IMR-90 (cell line): ENCODE measurements at regions not wholly inside any gene's neighbourhood (a gene's known extent, or its start where the extent isn't known, plus 50 kb on each side); places are given as distances from the start of the nearest gene placed in this dataset.

Experiments used
- ATAC-seq: fragments of 200-7000 bp; cut with Tn5 transposase; 2 replicates; pipeline ENCODE4 v1.9.1; 2020; ENCODE audit warnings: low read depth, mild to moderate bottlenecking, moderate library complexity
- BruUV-seq: library from RNA; stranded (reverse); fragments of 400-500 nt; replicated peaks from 2 replicates; lab custom pipeline; 2021; lab: Mats Ljungman, UMichigan
- CTCF ChIA-PET: fragments of 300-600 bp; formaldehyde crosslinking; extraction: SDS; loops from one replicate; lab custom pipeline; 2021; ENCODE audit warnings: antibody characterized with exemption; lab: Yijun Ruan, JAX
- POLR2A ChIA-PET: fragments of 300-600 bp; sonication (Branson Sonifier 250); formaldehyde crosslinking; loops from one replicate; lab custom pipeline; 2022; ENCODE audit warnings: antibody characterized with exemption; ENCODE audit not compliant: unreplicated experiment; lab: Charles Lee
- DNase-seq: peaks from one replicate; pipeline ENCODE4 v3.0.0; 2013
- H2AFZ ChIP-seq: replicated peaks from 2 replicates; pipeline ENCODE3; 2013; ENCODE audit warnings: low read length, mild to moderate bottlenecking; ENCODE audit not compliant: poor library complexity
- H2AK5ac ChIP-seq: 2 replicates; pipeline ENCODE4 v1.6.1; 2013; ENCODE audit warnings: low read depth, low read length, inconsistent platforms
- H2AK9ac ChIP-seq: replicated peaks from 2 replicates; pipeline ENCODE3; 2013; ENCODE audit warnings: mild to moderate bottlenecking, low read depth, low read length, moderate library complexity; ENCODE audit not compliant: poor library complexity
- H2BK120ac ChIP-seq: 2 replicates; pipeline ENCODE4 v1.6.1; 2013; ENCODE audit warnings: low read depth, low read length, inconsistent platforms
- H2BK15ac ChIP-seq: 3 replicates; pipeline ENCODE4 v1.6.1; 2013; ENCODE audit warnings: low read depth, low read length, inconsistent platforms
- H2BK20ac ChIP-seq: 2 replicates; pipeline ENCODE4 v1.6.1; 2013; ENCODE audit warnings: low read depth, mild to moderate bottlenecking, inconsistent platforms, low read length, moderate library complexity
- H2BK5ac ChIP-seq: 2 replicates; pipeline ENCODE4 v1.6.1; 2013; ENCODE audit warnings: mild to moderate bottlenecking, low read depth, low read length, inconsistent platforms; ENCODE audit not compliant: poor library complexity, severe bottlenecking
- H3K14ac ChIP-seq: replicated peaks from 2 replicates; pipeline ENCODE4 v1.6.1; 2013; ENCODE audit warnings: low read depth, low read length, inconsistent platforms
- H3K18ac ChIP-seq: 2 replicates; pipeline ENCODE4 v1.6.1; 2013; ENCODE audit warnings: low read depth, low read length, control low read depth
- H3K23ac ChIP-seq: 2 replicates; pipeline ENCODE4 v1.6.1; 2013; ENCODE audit warnings: low read depth, low read length, inconsistent platforms
- H3K27ac ChIP-seq: 2 replicates; pipeline ENCODE4 v1.5.1; 2013; ENCODE audit warnings: mild to moderate bottlenecking, control low read depth, low read length; ENCODE audit not compliant: insufficient read depth
- H3K27me3 ChIP-seq: 2 replicates; pipeline ENCODE4 v1.6.1; 2013; ENCODE audit warnings: low read length; ENCODE audit not compliant: control insufficient read depth, insufficient read depth
- H3K36me3 ChIP-seq: 2 replicates; pipeline ENCODE4 v1.6.1; 2013; ENCODE audit warnings: low read length, mixed read lengths; ENCODE audit not compliant: control insufficient read depth, insufficient read depth
- H3K4ac ChIP-seq: 2 replicates; pipeline ENCODE4 v1.6.1; 2013; ENCODE audit warnings: low read depth, low read length, inconsistent platforms
- H3K4me1 ChIP-seq: 2 replicates; pipeline ENCODE4 v1.6.1; 2013; ENCODE audit warnings: low read length, mixed read lengths; ENCODE audit not compliant: control insufficient read depth, insufficient read depth
- H3K4me2 ChIP-seq: 2 replicates; pipeline ENCODE4 v1.6.1; 2013; ENCODE audit warnings: low read depth, mild to moderate bottlenecking, control low read depth, low read length, moderate library complexity
- H3K4me3 ChIP-seq: 2 replicates; pipeline ENCODE4 v1.5.1; 2013; ENCODE audit warnings: low read depth, mild to moderate bottlenecking, control low read depth, low read length, moderate library complexity; ENCODE audit not compliant: insufficient read depth
- H3K56ac ChIP-seq: 2 replicates; pipeline ENCODE4 v1.6.1; 2013; ENCODE audit warnings: low read length, inconsistent platforms; ENCODE audit not compliant: insufficient read depth; ENCODE audit errors: extremely low read depth
- H3K79me1 ChIP-seq, 2 experiments: 2 replicates each; pipeline ENCODE4 v1.6.1; 2013; ENCODE audit warnings: low read length in 2 of 2, inconsistent platforms in 1 of 2, low read depth in 1 of 2
- H3K9ac ChIP-seq: 2 replicates; pipeline ENCODE4 v1.6.1; 2013; ENCODE audit warnings: low read depth, low read length, control low read depth
- H3K9me1 ChIP-seq: 2 replicates; pipeline ENCODE4 v1.6.1; 2013; ENCODE audit warnings: low read length, inconsistent platforms; ENCODE audit not compliant: insufficient read depth
- H3K9me3 ChIP-seq: 2 replicates; pipeline ENCODE4 v1.6.1; 2013; ENCODE audit warnings: low read length; ENCODE audit not compliant: control insufficient read depth, insufficient read depth
- H4K20me1 ChIP-seq: 2 replicates; pipeline ENCODE4 v1.6.1; 2013; ENCODE audit warnings: low read length, inconsistent platforms; ENCODE audit not compliant: insufficient read depth
- H4K5ac ChIP-seq: 2 replicates; pipeline ENCODE4 v1.6.1; 2013; ENCODE audit warnings: mild to moderate bottlenecking, low read depth, low read length, control low read depth
- H4K8ac ChIP-seq, 2 experiments: 2 replicates each; pipeline ENCODE4 v1.6.1; 2013; ENCODE audit warnings: low read depth in 2 of 2, low read length in 2 of 2, control low read depth in 1 of 2, inconsistent platforms in 1 of 2
- H4K91ac ChIP-seq: 2 replicates; pipeline ENCODE4 v1.6.1; 2013; ENCODE audit warnings: low read depth, low read length, inconsistent platforms; ENCODE audit not compliant: insufficient read depth
- CEBPB ChIP-seq: IDR thresholded peaks from 2 replicates; pipeline ENCODE4 v1.6.1; 2012; ENCODE audit warnings: low read depth, low read length, improper control_type of control experiment
- CTCF ChIP-seq: conservative IDR thresholded peaks from 2 replicates; pipeline ENCODE4 v1.5.1; 2012; ENCODE audit warnings: mild to moderate bottlenecking, low read depth, low read length, improper control_type of control experiment
- FOS ChIP-seq: fragments of 150-350 bp; IDR thresholded peaks from 2 replicates; pipeline ENCODE4 v1.6.1; 2016; ENCODE audit warnings: low read depth, low read length
- MXI1 ChIP-seq: IDR thresholded peaks from 2 replicates; pipeline ENCODE4 v1.6.1; 2012; ENCODE audit warnings: low read depth, mild to moderate bottlenecking, low read length, moderate library complexity, borderline replicate concordance
- NFE2L2 ChIP-seq: fragments of 150-350 bp; IDR thresholded peaks from 2 replicates; pipeline ENCODE4 v1.6.1; 2016; ENCODE audit warnings: low read depth, mild to moderate bottlenecking, low read length
- POLR2A ChIP-seq: IDR thresholded peaks from 2 replicates; pipeline ENCODE4 v1.6.1; 2012; ENCODE audit warnings: mild to moderate bottlenecking, low read depth, low read length
- RAD21 ChIP-seq: IDR thresholded peaks from 2 replicates; pipeline ENCODE4 v1.6.1; 2012; ENCODE audit warnings: low read length, improper control_type of control experiment
- RCOR1 ChIP-seq: IDR thresholded peaks from 2 replicates; pipeline ENCODE4 v1.6.1; 2012; ENCODE audit warnings: mild to moderate bottlenecking, low read length, improper control_type of control experiment; ENCODE audit not compliant: insufficient replicate concordance
- dilution Hi-C: fragments of 300-500 bp; cut with HindIII; formaldehyde crosslinking; loops from one replicate; pipeline ENCODE4 v1.14.3; 2018; ENCODE audit warnings: low sequenced_read_pairs; ENCODE audit not compliant: unreplicated experiment
- in situ Hi-C: fragments of 300-500 bp; cut with MboI; formaldehyde crosslinking; loops from 3 replicates; pipeline ENCODE4 v1.14.3; 2019; ENCODE audit warnings: low sequenced_read_pairs, inconsistent platforms, mixed read lengths
- intact Hi-C: fragments of 100-400 bp; cut with micrococcal nuclease; formaldehyde crosslinking; loops from 2 replicates; pipeline ENCODE4 v1.10.0; 2022

GRCh38 chr3:80036176-80036575 is 268.4 kb upstream of the ROBO1 start:
- no peak overlapping the region for H3K23ac ChIP-seq
- ATAC-seq (no peak), DNase-seq (no peak)
- in situ Hi-C loops (no loop called here), intact Hi-C loops (no loop called here), dilution Hi-C loops (no loop called here)
- H3K9me1 ChIP-seq, result no peaks in the 10 kb centered on the region
- TF ChIP-seq RCOR1 (no peak), FOS (no peak), MXI1 (no peak), CTCF (no peak), CEBPB (no peak), POLR2A (no peak), NFE2L2 (no peak), RAD21 (no peak)
- no peaks in the 10 kb centered on the region for H3K27me3 ChIP-seq
- POLR2A ChIA-PET, result interaction anchor here (0.6 kb wide), 1 partner anchor 229 kb away, joined by 3 read pairs; no protein-coding TSS in a partner anchor
- no peak overlapping the region for H2BK20ac ChIP-seq
- H2AK5ac ChIP-seq, result no peak overlapping the region
- no peak overlapping the region for H4K91ac ChIP-seq
- no peak overlapping the region for H3K14ac ChIP-seq
- no peak overlapping the region for H2AFZ ChIP-seq
- H3K4me2 ChIP-seq, result no peak overlapping the region
- no peak overlapping the region for H3K9ac ChIP-seq
- no peak overlapping the region for H4K8ac ChIP-seq
- H2BK120ac ChIP-seq, result no peak overlapping the region
- no peaks in the 10 kb centered on the region for H4K20me1 ChIP-seq
- no peak overlapping the region for H3K4me3 ChIP-seq
- H3K27ac ChIP-seq, result no peak overlapping the region
- no peak overlapping the region for H3K18ac ChIP-seq
- no peak overlapping the region for H3K56ac ChIP-seq
- H3K36me3 ChIP-seq, result no peaks in the 10 kb centered on the region
- no peaks in the 10 kb centered on the region for H3K79me1 ChIP-seq
- H2BK5ac ChIP-seq, result no peak overlapping the region
- BruUV-seq, result no TSS peak
- no peak overlapping the region for H3K4ac ChIP-seq
- no peak overlapping the region for H2AK9ac ChIP-seq
- no peaks in the 10 kb centered on the region for H3K4me1 ChIP-seq
- no peak overlapping the region for H2BK15ac ChIP-seq
- CTCF ChIA-PET, result no interaction called here
- H4K5ac ChIP-seq, result no peak overlapping the region
- H3K9me3 ChIP-seq, result no peaks in the 10 kb centered on the region; the same call in 1 of the 2 replicates
